H1 (cell line): ENCODE measurements at regions not wholly inside any gene's neighbourhood (a gene's known extent, or its start where the extent isn't known, plus 50 kb on each side); places are given as distances from the start of the nearest gene placed in this dataset.

Experiments used
- CTCF ChIA-PET: fragments of 300-600 bp; sonication (Branson Sonifier 250); formaldehyde crosslinking; loops from one replicate; lab custom pipeline; 2021; ENCODE audit not compliant: partially characterized antibody; lab: Charles Lee
- POLR2A ChIA-PET: fragments of 300-600 bp; sonication (Branson Sonifier 250); formaldehyde crosslinking; loops from one replicate; lab custom pipeline; 2021; ENCODE audit warnings: inconsistent platforms; ENCODE audit not compliant: partially characterized antibody; lab: Charles Lee
- DNase-seq, 2 experiments: peaks; one replicate each; pipeline versions ENCODE4 v3.0.0 to v3.0.0-alpha.2; 2010 to 2022; ENCODE audit warnings: low spot score in 2 of 2, low read depth in 1 of 2, mixed read lengths in 1 of 2
- FAIRE-seq: peaks from 2 replicates; lab custom pipeline; 2011; peaks lifted over from hg19 to GRCh38; lab: Jason Lieb, UNC
- H2AFZ ChIP-seq: 2 replicates; pipeline ENCODE4 v1.8.1; 2012; ENCODE audit warnings: low read length, inconsistent platforms
- H2AK5ac ChIP-seq: 2 replicates; pipeline ENCODE4 v1.6.1; 2013; ENCODE audit warnings: low read depth, low read length
- H2BK120ac ChIP-seq: replicated peaks from 2 replicates; pipeline ENCODE3; 2013; ENCODE audit warnings: low read depth, low read length, inconsistent platforms
- H2BK12ac ChIP-seq: 2 replicates; pipeline ENCODE4 v1.6.1; 2013; ENCODE audit warnings: low read depth, low read length
- H2BK15ac ChIP-seq: 2 replicates; pipeline ENCODE4 v1.6.1; 2013; ENCODE audit warnings: low read length
- H2BK20ac ChIP-seq: 2 replicates; pipeline ENCODE4 v1.6.1; 2013; ENCODE audit warnings: low read length
- H2BK5ac ChIP-seq: 2 replicates; pipeline ENCODE4 v1.6.1; 2013; ENCODE audit warnings: low read depth, low read length
- H3K14ac ChIP-seq: 2 replicates; pipeline ENCODE4 v1.6.1; 2013; ENCODE audit warnings: inconsistent platforms; ENCODE audit not compliant: insufficient read length
- H3K18ac ChIP-seq: 2 replicates; pipeline ENCODE4 v1.6.1; 2013; ENCODE audit warnings: low read length; ENCODE audit errors: extremely low read depth
- H3K23ac ChIP-seq: 2 replicates; pipeline ENCODE4 v1.6.1; 2013; ENCODE audit warnings: inconsistent platforms; ENCODE audit not compliant: insufficient read length
- H3K23me2 ChIP-seq: 2 replicates; pipeline ENCODE4 v1.6.1; 2013; ENCODE audit warnings: low read depth, low read length
- H3K27ac ChIP-seq: 2 replicates; pipeline ENCODE4 v1.6.1; 2011; ENCODE audit warnings: low read depth, low read length, inconsistent platforms
- H3K27me3 ChIP-seq, 4 experiments: replicated peaks in 1 of 4; 1 replicate in 1 of 4; 2 replicates in 3 of 4; pipeline versions ENCODE4 v1.6.1 to v1.8.1; 2011 to 2013; ENCODE audit warnings: low read length in 3 of 4, mild to moderate bottlenecking in 3 of 4, inconsistent platforms in 2 of 4, mixed read lengths in 2 of 4, moderate library complexity in 1 of 4; ENCODE audit not compliant: control insufficient read depth in 3 of 4, insufficient read depth in 3 of 4; ENCODE audit errors: extremely low read depth in 1 of 4
- H3K36me3 ChIP-seq, 4 experiments: 2 replicates each; pipeline versions ENCODE4 v1.6.1 to v1.8.1; 2011 to 2013; ENCODE audit warnings: mild to moderate bottlenecking in 4 of 4, low read length in 3 of 4, moderate library complexity in 2 of 4, control low read depth in 1 of 4, inconsistent platforms in 1 of 4; ENCODE audit not compliant: insufficient read depth in 4 of 4, control insufficient read depth in 2 of 4
- H3K4ac ChIP-seq: replicated peaks from 2 replicates; pipeline ENCODE3; 2013; ENCODE audit warnings: low read length, low read depth, mixed read lengths, inconsistent platforms; ENCODE audit not compliant: insufficient read length
- H3K4me1 ChIP-seq, 4 experiments: replicated peaks in 1 of 4; 1 replicate in 1 of 4; 2 replicates in 3 of 4; pipeline versions ENCODE4 v1.6.1 to v1.8.1; 2011 to 2013; ENCODE audit warnings: low read length in 3 of 4, inconsistent platforms in 2 of 4, mixed read lengths in 1 of 4; ENCODE audit not compliant: insufficient read depth in 4 of 4, control insufficient read depth in 3 of 4
- H3K4me2 ChIP-seq, 2 experiments: 2 replicates each; pipeline versions ENCODE4 v1.6.1 to v1.8.1; 2011 to 2013; ENCODE audit warnings: low read depth in 2 of 2, low read length in 2 of 2, control low read depth in 1 of 2, inconsistent platforms in 1 of 2, mild to moderate bottlenecking in 1 of 2; ENCODE audit not compliant: insufficient read depth in 1 of 2
- H3K4me3 ChIP-seq, 4 experiments: fragments of 200-600, 300-600 bp in 1 of 4; sonication (generic), shearing (Covaris generic), sonication (Bioruptor Twin) in 1 of 4; 2 replicates each; pipeline versions ENCODE4 v1.5.1 to v1.8.1; 2011 to 2016; ENCODE audit warnings: low read length in 4 of 4, low read depth in 3 of 4, control low read depth in 2 of 4, inconsistent platforms in 2 of 4, mild to moderate bottlenecking in 2 of 4, mixed read lengths in 1 of 4, moderate library complexity in 1 of 4; ENCODE audit not compliant: insufficient read depth in 2 of 4; ENCODE audit errors: extremely low read depth in 1 of 4
- H3K56ac ChIP-seq: replicated peaks from 2 replicates; pipeline ENCODE3; 2013; ENCODE audit warnings: low read depth, mild to moderate bottlenecking, mixed read lengths, low read length, inconsistent platforms; ENCODE audit not compliant: insufficient read length
- H3K79me1 ChIP-seq: 2 replicates; pipeline ENCODE4 v1.6.1; 2013; ENCODE audit warnings: low read depth, low read length, control low read depth
- H3K79me2 ChIP-seq, 2 experiments: 2 replicates each; pipeline versions ENCODE4 v1.6.1 to v1.8.1; 2012 to 2013; ENCODE audit warnings: low read length in 2 of 2, mild to moderate bottlenecking in 2 of 2, inconsistent platforms in 1 of 2; ENCODE audit not compliant: insufficient read depth in 2 of 2, control insufficient read depth in 1 of 2
- H3K9ac ChIP-seq, 4 experiments: replicated peaks in 1 of 4; 1 replicate in 1 of 4; 2 replicates in 3 of 4; pipeline versions ENCODE4 v1.6.1 to v1.8.1; 2011 to 2013; ENCODE audit warnings: low read depth in 3 of 4, low read length in 3 of 4, control low read depth in 2 of 4, mild to moderate bottlenecking in 2 of 4, moderate library complexity in 2 of 4, inconsistent platforms in 1 of 4; ENCODE audit errors: extremely low read depth in 1 of 4
- H3K9me3 ChIP-seq, 2 experiments: 2 replicates each; pipeline versions ENCODE4 v1.6.1 to v1.8.1; 2012 to 2013; ENCODE audit warnings: mild to moderate bottlenecking in 2 of 2, moderate library complexity in 2 of 2, control low read depth in 1 of 2, inconsistent platforms in 1 of 2, low read depth in 1 of 2, low read length in 1 of 2, mixed read lengths in 1 of 2; ENCODE audit not compliant: insufficient read depth in 2 of 2
- H4K20me1 ChIP-seq, 2 experiments: replicated peaks in 1 of 2; 2 replicates each; pipeline versions ENCODE3 to v1.8.1; 2011 to 2013; ENCODE audit warnings: inconsistent platforms in 2 of 2, low read length in 2 of 2, mild to moderate bottlenecking in 1 of 2; ENCODE audit not compliant: insufficient read depth in 2 of 2, control insufficient read depth in 1 of 2
- H4K5ac ChIP-seq: 2 replicates; pipeline ENCODE4 v1.6.1; 2013; ENCODE audit warnings: low read length, low read depth, mixed read lengths, inconsistent platforms; ENCODE audit not compliant: insufficient read length
- H4K8ac ChIP-seq: 2 replicates; pipeline ENCODE4 v1.8.0; 2013; ENCODE audit warnings: mild to moderate bottlenecking, moderate library complexity, low read length, inconsistent platforms; ENCODE audit not compliant: insufficient read depth; ENCODE audit errors: extremely low read depth
- H4K91ac ChIP-seq: replicated peaks from 2 replicates; pipeline ENCODE3; 2013; ENCODE audit warnings: low read length, mixed read lengths, inconsistent platforms; ENCODE audit not compliant: insufficient read length
- CBX5 ChIP-seq: fragments of 300-800, 300-1000 bp; sonication (generic); IDR thresholded peaks from 2 replicates; pipeline ENCODE4 v1.7.1; 2016; ENCODE audit warnings: antibody characterized with exemption, low read length, low read depth
- CBX8 ChIP-seq: fragments of 300-800, 300-1000 bp; sonication (generic); IDR thresholded peaks from 2 replicates; pipeline ENCODE4 v1.7.1; 2016; ENCODE audit warnings: low read depth, low read length, borderline replicate concordance
- GABPA ChIP-seq: IDR thresholded peaks from 2 replicates; pipeline ENCODE4 v1.6.1; 2011; ENCODE audit warnings: mild to moderate bottlenecking, low read length, moderate library complexity, borderline replicate concordance; ENCODE audit not compliant: insufficient read depth
- JUND ChIP-seq: IDR thresholded peaks from 2 replicates; pipeline ENCODE4 v1.6.1; 2011; ENCODE audit warnings: mild to moderate bottlenecking, improper control_type of control experiment, low read length
- KDM4A ChIP-seq: IDR thresholded peaks from one replicate; pipeline ENCODE4 v1.7.1; 2012; ENCODE audit warnings: low read depth, mild to moderate bottlenecking, moderate library complexity, low read length, inconsistent platforms; ENCODE audit not compliant: severe bottlenecking
- SUZ12 ChIP-seq: fragments of 200-600 bp; sonication (generic); IDR thresholded peaks from 2 replicates; pipeline ENCODE4 v1.6.1; 2012; ENCODE audit warnings: mild to moderate bottlenecking, inconsistent platforms, low read length, moderate library complexity, mixed read lengths
- TBP ChIP-seq: IDR thresholded peaks from 2 replicates; pipeline ENCODE4 v1.6.1; 2011; ENCODE audit warnings: low read depth, low read length, improper control_type of control experiment
- WGBS, 2 experiments: shearing (Covaris generic) in 1 of 2; methylation state at CpG; one replicate each; pipeline versions ENCODE4 v1.1.6 to v1.1.7; 2013 to 2015; ENCODE audit warnings: low lambda C conversion rate in 2 of 2, mixed read lengths in 2 of 2, inconsistent platforms in 1 of 2, low coverage in 1 of 2, missing lambda C conversion rate in 1 of 2; ENCODE audit not compliant: insufficient replicate concordance in 2 of 2, insufficient coverage in 1 of 2, insufficient read length in 1 of 2; ENCODE audit errors: extremely low coverage in 1 of 2, missing lambda C conversion rate in 1 of 2; 5-methylcytosine and 5-hydroxymethylcytosine counted together
- TF ChIP-seq, protein P1 (sequence below): IDR thresholded peaks from 2 replicates; pipeline ENCODE4 v1.6.1; 2011; ENCODE audit warnings: low read depth, mild to moderate bottlenecking, low read length; ENCODE audit not compliant: insufficient read depth
- TF ChIP-seq, protein P2 (sequence below): IDR thresholded peaks from 2 replicates; pipeline ENCODE4 v1.6.1; 2012; ENCODE audit warnings: low read length, inconsistent platforms

DNA sequence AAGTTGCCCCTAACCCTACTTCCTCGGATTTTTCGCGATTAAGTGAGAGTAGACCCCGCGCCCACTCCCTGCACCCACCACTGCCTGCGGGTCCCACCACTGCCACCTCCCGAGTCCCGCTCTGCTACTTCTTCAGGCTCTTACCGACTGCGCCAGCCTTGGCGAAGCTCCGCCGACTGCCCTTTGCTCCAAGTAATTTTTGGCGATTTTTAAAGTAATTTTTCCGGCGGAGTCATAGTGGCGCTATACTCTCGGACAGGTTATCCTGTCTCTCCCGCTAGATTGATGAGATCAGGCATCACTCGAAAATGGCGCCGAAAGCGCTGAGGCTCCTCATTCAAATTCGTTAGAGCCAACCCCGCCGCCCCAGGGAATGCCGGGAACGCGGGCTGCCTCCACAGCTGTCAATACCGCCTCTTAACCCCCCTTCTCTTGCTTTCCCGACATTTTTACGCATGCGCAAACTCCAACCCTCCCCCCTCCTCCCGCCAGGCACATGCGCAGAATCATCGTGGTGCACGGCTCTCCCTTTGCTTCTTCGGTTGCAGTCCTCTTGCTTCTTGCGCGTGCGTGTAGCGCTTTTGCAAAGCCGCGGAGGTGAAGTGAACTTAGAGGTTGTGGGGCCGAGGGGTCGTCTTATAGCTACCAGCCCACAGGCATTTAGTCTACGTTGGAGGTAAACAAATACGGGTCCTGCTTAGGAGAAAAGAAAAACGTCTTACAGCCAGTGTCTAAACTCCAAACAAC, 66.6 kb downstream of the KCNRG start:
- Histone ChIP-seq H3K23ac (no peak overlapping the region), H2AFZ (peak overlapping the region; percentile 82), H3K9ac (peak overlapping the region; percentile 66 to 89 (median 76)), H3K4ac (peak overlapping the region; percentile 21), H3K18ac (peak overlapping the region; percentile 65; the same call in 1 of the 2 replicates), H2BK20ac (no peak overlapping the region), H3K9me3 (no peaks in the 10 kb centered on the region), H3K27me3 (no peaks in the 10 kb centered on the region; a peak in 2 of 7 replicates), H2AK5ac (no peak overlapping the region), H3K4me2 (peak overlapping the region; percentile 82 to 84), H2BK5ac (peak overlapping the region; percentile 39; the same call in 1 of the 2 replicates), H3K14ac (no peak overlapping the region), H3K79me1 (no peaks in the 10 kb centered on the region), H2BK12ac (no peak overlapping the region; the same call in 1 of the 2 replicates), H4K91ac (no peak overlapping the region), H3K4me1 (peaks cover 0 to 8% (median 3%) of the 10 kb centered on the region in 4 experiments; a peak in 3 of 7 replicates), H3K4me3 (peak overlapping the region; percentile 66 to 85 (median 69)), H3K56ac (peak overlapping the region; percentile 56), H4K8ac (peak overlapping the region; percentile 94), H3K23me2 (peaks cover 15% of the 10 kb centered on the region), H4K5ac (peak overlapping the region; percentile 75), H2BK120ac (no peak overlapping the region), H3K79me2 (peaks cover 0 to 44% of the 10 kb centered on the region in 2 experiments; a peak in 2 of 4 replicates), H2BK15ac (no peak overlapping the region; the same call in 1 of the 2 replicates), H3K27ac (peak overlapping the region; percentile 75; the same call in 1 of the 2 replicates), H4K20me1 (peaks cover 8 to 10% of the 10 kb centered on the region in 2 experiments), H3K36me3 (no peaks in the 10 kb centered on the region)
- ChIA-PET CTCF (interaction anchor here (0.6 to 7.4 kb wide), 7 partner anchors 42 to 938 kb away, joined by 3 to 45 read pairs (median 5); partner anchors contain the start of gene TRIM13), POLR2A (interaction anchor here (0.8 to 4.6 kb wide), 10 partner anchors 8 to 145 kb away, joined by 3 to 39 read pairs (median 3); partner anchors contain the start of genes SPRYD7 and TRIM13)
- FAIRE-seq (peak; percentile 97), DNase-seq (peak; percentile 98 to 99)
- WGBS, 2 experiments, result 3% methylated on average over 46 of the region's 49 CpGs; no CpG with 5 or more reads in 1 of the 2 experiments
- TF ChIP-seq, protein P1, sequence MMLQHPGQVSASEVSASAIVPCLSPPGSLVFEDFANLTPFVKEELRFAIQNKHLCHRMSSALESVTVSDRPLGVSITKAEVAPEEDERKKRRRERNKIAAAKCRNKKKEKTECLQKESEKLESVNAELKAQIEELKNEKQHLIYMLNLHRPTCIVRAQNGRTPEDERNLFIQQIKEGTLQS, result no peak
- no peak for TF ChIP-seq CBX8
- 0 out of 2 replicates have a peak, but pooled peaks have one; percentile 9 for TF ChIP-seq JUND
- no peak for TF ChIP-seq KDM4A
- TF ChIP-seq SUZ12, result no peak
- no peak for TF ChIP-seq CBX5
- TF ChIP-seq TBP, result 0 out of 2 replicates have a peak, but pooled peaks have one; percentile 11
- TF ChIP-seq GABPA, result no peak
- TF ChIP-seq, protein P2, sequence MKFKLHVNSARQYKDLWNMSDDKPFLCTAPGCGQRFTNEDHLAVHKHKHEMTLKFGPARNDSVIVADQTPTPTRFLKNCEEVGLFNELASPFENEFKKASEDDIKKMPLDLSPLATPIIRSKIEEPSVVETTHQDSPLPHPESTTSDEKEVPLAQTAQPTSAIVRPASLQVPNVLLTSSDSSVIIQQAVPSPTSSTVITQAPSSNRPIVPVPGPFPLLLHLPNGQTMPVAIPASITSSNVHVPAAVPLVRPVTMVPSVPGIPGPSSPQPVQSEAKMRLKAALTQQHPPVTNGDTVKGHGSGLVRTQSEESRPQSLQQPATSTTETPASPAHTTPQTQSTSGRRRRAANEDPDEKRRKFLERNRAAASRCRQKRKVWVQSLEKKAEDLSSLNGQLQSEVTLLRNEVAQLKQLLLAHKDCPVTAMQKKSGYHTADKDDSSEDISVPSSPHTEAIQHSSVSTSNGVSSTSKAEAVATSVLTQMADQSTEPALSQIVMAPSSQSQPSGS, result no peak
